Common myeloid progenitor, CD34-positive (primary cell): ENCODE measurements at regions not wholly inside any gene's neighbourhood (a gene's known extent, or its start where the extent isn't known, plus 50 kb on each side); places are given as distances from the start of the nearest gene placed in this dataset.
"Not testable (repeated sequence)": the region's sequence is repeated elsewhere in the genome, so short reads cannot be mapped to it uniquely, and the experiment has no call there.

Source experiments
- CTCF ChIA-PET: fragments of 350-600 bp; sonication (Branson Sonifier 250); formaldehyde crosslinking; loops from one replicate; lab custom pipeline; 2021; ENCODE audit warnings: antibody characterized with exemption; lab: Charles Lee
- POLR2A ChIA-PET: fragments of 350-600 bp; sonication (Branson Sonifier 250); formaldehyde crosslinking; loops from one replicate; lab custom pipeline; 2021; ENCODE audit warnings: antibody characterized with exemption; lab: Charles Lee
- DNase-seq, 3 donors: peaks; one replicate each; pipeline versions ENCODE4 v3.0.0 to v3.0.0-alpha.2; 2013
- H3K27ac ChIP-seq, 2 experiments: 1 replicate in 1 of 2; 2 replicates in 1 of 2; pipeline ENCODE4 v1.7.0; 2013; ENCODE audit warnings: inconsistent platforms in 2 of 2, low read length in 2 of 2, mild to moderate bottlenecking in 2 of 2, low read depth in 1 of 2, moderate library complexity in 1 of 2; ENCODE audit not compliant: severe bottlenecking in 2 of 2, insufficient read depth in 1 of 2, poor library complexity in 1 of 2
- H3K27me3 ChIP-seq, 5 experiments: replicated peaks in 2 of 5; 1 replicate in 3 of 5; 2 replicates in 2 of 5; pipeline versions ENCODE4 v1.6.1 to v1.7.0; 2013; ENCODE audit warnings: low read length in 4 of 5, mild to moderate bottlenecking in 2 of 5, moderate library complexity in 2 of 5, inconsistent platforms in 1 of 5; ENCODE audit not compliant: insufficient read depth in 5 of 5, control insufficient read depth in 4 of 5
- H3K36me3 ChIP-seq, 4 experiments: 1 replicate in 2 of 4; 2 replicates in 2 of 4; pipeline versions ENCODE4 v1.6.1 to v1.7.0; 2013; ENCODE audit warnings: low read length in 3 of 4, control low read depth in 1 of 4, mild to moderate bottlenecking in 1 of 4; ENCODE audit not compliant: control insufficient read depth in 4 of 4, insufficient read depth in 4 of 4
- H3K4me1 ChIP-seq, 4 experiments: 1 replicate in 3 of 4; 2 replicates in 1 of 4; pipeline versions ENCODE4 v1.6.1 to v1.7.1; 2013; ENCODE audit warnings: low read length in 3 of 4, mild to moderate bottlenecking in 3 of 4, control low read depth in 1 of 4, inconsistent platforms in 1 of 4, moderate library complexity in 1 of 4; ENCODE audit not compliant: control insufficient read depth in 4 of 4, insufficient read depth in 4 of 4; ENCODE audit errors: control extremely low read depth in 1 of 4
- H3K4me3 ChIP-seq, 7 experiments: 1 replicate in 4 of 7; 2 replicates in 3 of 7; pipeline versions ENCODE4 v1.5.1 to v1.7.0; 2013; ENCODE audit warnings: mild to moderate bottlenecking in 7 of 7, low read length in 6 of 7, moderate library complexity in 6 of 7, inconsistent platforms in 2 of 7, low read depth in 2 of 7, control low read depth in 1 of 7; ENCODE audit not compliant: insufficient read depth in 4 of 7, control insufficient read depth in 1 of 7; ENCODE audit errors: extremely low read depth in 1 of 7
- H3K9me3 ChIP-seq, 5 experiments: 1 replicate in 4 of 5; 2 replicates in 1 of 5; pipeline versions ENCODE4 v1.6.1 to v1.7.1; 2013; ENCODE audit warnings: low read length in 4 of 5, mild to moderate bottlenecking in 2 of 5, inconsistent platforms in 1 of 5, low read depth in 1 of 5, moderate library complexity in 1 of 5; ENCODE audit not compliant: control insufficient read depth in 4 of 5, insufficient read depth in 2 of 5; ENCODE audit errors: control extremely low read depth in 1 of 5
- WGBS: methylation state at CpG from one replicate; pipeline ENCODE4 v1.1.5; 2013; ENCODE audit not compliant: insufficient coverage; 5-methylcytosine and 5-hydroxymethylcytosine counted together

DNA sequence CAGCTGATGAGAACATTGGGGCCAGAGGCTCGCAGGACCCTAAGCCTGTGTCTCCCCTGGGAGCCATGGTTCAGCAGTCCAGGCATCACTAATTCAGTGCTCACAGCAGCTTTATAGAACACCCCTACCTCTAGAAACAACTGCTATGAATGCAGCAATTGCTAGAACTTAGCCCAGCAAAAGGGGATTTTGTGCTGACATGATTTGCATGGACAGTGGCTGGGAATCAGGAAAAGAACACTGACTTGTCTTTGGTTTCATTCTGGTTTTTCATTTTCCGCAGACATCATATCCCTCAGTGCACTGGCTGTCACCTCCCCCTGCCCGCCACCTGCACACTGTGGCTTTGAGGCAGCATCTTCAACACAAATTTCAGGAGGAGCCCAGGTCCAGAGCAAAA lies 3964.9 kb upstream of the TPTE start:
- CTCF ChIA-PET, POLR2A ChIA-PET, H3K4me3 ChIP-seq, H3K9me3 ChIP-seq, DNase-seq, H3K27ac ChIP-seq, H3K4me1 ChIP-seq, H3K27me3 ChIP-seq, H3K36me3 ChIP-seq: not testable (repeated sequence)
- WGBS, result no CpG with 5 or more reads among the region's 3 CpGs

DNA sequence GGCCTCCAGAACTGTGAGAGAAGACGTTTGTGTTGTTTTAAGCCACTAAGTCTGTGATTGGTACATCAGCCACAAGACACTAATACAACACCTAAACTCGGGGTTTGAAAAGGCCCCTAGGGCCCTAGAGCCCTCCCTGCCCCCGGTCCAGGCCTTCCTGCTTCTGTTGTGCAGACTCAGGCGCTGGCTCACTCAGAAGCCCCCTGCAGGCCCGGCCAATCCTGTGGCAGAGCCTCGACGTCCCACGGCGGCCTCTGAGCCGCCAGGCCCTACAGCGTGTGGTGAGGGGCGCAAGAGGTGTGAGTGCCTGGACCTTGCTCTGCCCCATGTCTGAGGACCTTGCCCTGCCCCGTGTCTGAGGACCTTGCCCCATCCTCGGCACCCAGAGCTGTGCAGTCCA lies 3964.0 kb upstream of the TPTE start:
- CTCF ChIA-PET, H3K9me3 ChIP-seq, H3K27ac ChIP-seq, H3K36me3 ChIP-seq, H3K4me1 ChIP-seq, H3K27me3 ChIP-seq, H3K4me3 ChIP-seq, DNase-seq, POLR2A ChIA-PET: not testable (repeated sequence)
- WGBS, result no CpG with 5 or more reads among the region's 14 CpGs

DNA sequence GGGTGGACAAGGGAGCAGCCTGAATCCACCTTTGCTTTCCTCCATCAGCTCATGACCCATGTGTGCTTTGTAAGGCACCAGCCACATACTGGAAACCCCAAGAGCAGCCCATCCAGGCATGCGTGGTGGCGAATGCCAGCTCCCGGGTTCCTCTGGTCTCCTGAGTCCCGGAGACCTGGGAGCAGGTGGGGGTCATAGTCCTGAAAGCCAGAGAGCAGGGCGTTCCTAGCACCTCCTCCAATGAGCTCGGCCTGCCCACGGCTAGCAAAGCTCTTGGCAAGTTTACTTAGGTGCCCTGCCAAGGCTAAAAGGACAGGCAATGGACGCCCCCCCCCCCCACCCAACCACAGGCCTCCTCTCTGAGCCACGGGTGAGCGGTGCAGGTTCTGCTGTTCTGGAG lies 3960.2 kb upstream of the TPTE start:
- H3K36me3 ChIP-seq, H3K27me3 ChIP-seq, H3K9me3 ChIP-seq, CTCF ChIA-PET, H3K4me3 ChIP-seq, DNase-seq, H3K27ac ChIP-seq, POLR2A ChIA-PET, H3K4me1 ChIP-seq: not testable (repeated sequence)
- WGBS, result no CpG with 5 or more reads among the region's 10 CpGs

DNA sequence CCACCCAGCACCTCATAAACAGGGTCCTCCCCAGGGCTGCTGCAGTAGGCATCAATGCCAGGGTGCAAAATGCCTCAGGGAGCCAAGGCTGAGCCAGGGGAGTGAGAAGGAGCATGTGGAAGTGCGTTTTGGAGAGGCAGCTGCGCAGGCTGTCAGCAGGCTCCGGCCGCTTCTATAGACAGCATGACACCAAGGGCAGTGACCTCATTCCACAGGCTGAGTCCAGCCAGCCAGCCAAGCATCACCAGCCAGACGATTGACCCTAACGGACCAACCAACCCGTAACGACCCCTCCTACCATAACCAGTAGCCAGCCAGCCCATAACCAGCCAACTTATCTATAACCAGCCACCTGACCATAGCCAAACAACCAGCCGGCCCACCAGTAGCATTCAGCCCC lies 3959.8 kb upstream of the TPTE start:
- CTCF ChIA-PET, POLR2A ChIA-PET: not testable (repeated sequence)
- WGBS, result no CpG with 5 or more reads among the region's 9 CpGs

DNA sequence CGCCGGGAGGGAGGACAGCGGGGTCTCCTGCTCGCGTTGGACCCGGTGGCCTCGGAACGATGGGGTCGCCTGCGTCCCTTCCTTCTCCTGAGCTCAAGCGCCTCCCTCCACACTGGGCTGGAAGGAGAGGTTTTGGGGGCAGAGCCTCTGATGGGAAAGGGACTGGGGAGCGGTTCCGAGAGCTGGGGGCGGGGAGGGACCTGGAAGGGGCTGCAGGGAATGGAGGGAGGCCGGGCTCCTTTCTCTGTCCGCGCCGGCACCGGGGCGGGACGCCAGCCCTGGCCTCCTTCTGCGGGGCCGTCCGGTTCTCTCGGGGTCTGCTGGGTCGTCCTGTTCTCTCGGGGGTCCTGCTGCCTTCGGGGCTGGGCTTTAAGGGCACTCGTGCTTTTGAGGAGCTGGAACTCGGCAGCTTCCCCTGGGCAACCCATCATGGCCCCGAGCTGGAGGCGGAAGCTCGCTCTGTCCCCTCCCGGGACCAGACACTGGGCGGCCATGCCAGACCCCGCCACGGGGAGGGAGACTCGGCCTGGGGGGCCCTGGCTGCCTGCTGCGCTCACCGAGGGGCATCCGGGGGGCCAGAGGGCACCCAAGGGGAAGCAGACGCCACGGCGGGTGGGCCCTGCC lies 3956.7 kb upstream of the TPTE start:
- H3K27ac ChIP-seq, H3K4me1 ChIP-seq, CTCF ChIA-PET, H3K27me3 ChIP-seq, H3K9me3 ChIP-seq, POLR2A ChIA-PET, H3K36me3 ChIP-seq, DNase-seq: not testable (repeated sequence)
- H3K4me3 ChIP-seq, result peak overlapping the region in 1 of 7 experiments; percentile 19
- 20% methylated on average over 2 of the region's 44 CpGs for WGBS

More for the DNA sequence above, 3959.8 kb upstream of the TPTE start:
- not testable (repeated sequence) for H3K4me1 ChIP-seq, H3K4me3 ChIP-seq, H3K27me3 ChIP-seq, H3K9me3 ChIP-seq, H3K27ac ChIP-seq, DNase-seq, H3K36me3 ChIP-seq

DNA sequence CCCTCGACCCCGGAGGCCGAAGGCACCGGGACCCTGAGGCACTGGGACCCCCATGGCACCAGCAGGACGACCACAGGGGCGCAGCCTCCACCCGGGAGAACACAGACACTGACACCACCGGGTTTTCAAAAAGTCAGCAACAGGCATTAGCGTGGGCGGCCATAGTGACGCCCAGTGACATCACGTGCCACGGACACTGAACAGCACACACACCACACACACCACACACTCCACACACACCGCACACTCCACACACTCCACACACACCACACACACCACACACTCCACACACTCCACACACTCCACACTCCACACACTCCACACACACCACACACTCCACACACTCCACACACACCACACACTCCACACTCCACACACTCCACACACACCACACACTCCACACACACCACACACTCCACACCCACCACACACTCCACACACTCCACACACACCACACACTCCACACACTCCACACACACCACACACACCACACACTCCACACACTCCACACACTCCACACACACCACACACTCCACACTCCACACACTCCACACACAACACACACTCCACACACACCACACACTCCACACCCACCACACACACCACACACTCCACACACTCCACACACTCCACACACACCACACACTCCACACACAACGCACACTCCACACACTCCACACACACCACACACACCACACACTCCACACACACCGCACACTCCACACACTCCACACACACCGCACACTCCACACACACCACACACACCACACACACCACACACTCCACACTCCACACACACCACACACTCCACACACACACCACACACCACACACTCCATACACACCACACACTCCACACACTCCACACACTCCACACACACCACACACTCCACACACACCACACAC lies 3955.9 kb upstream of the TPTE start:
- 27% methylated on average over 3 of the region's 17 CpGs for WGBS
- H3K36me3 ChIP-seq, H3K27me3 ChIP-seq, H3K27ac ChIP-seq, CTCF ChIA-PET, H3K4me1 ChIP-seq, H3K9me3 ChIP-seq, POLR2A ChIA-PET: not testable (repeated sequence)
- H3K4me3 ChIP-seq, result peak overlapping the region in 2 of 7 experiments; percentile 16 to 19
- peak in 2 of 3 donors; percentile 43 to 87 for DNase-seq

DNA sequence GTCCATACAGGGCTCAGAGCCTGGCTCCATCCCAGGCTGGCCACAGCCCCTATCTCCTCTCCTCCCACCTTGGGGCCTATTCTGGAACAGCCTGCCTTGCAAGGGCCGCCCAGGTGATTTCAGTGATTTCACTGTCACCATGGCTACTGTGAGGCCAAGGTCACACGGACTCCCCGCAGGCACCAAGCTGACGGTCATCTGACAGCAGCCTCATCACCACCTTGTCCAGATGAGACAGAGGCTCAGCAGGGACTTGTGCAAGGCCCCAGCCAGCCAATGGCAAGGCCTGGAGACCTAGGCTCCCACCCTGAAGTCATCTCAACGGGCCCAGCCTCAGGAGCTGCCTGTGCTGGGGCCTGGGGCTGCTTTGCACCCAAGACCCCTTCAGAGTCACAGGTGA lies 3953.8 kb upstream of the TPTE start:
- H3K27ac ChIP-seq, H3K4me1 ChIP-seq, H3K36me3 ChIP-seq, DNase-seq, H3K4me3 ChIP-seq, H3K27me3 ChIP-seq, POLR2A ChIA-PET, H3K9me3 ChIP-seq, CTCF ChIA-PET: not testable (repeated sequence)
- WGBS, result no CpG with 5 or more reads among the region's 5 CpGs
